ENCODE measurements at regions not wholly inside any gene's neighbourhood (a gene's known extent, or its start where the extent isn't known, plus 50 kb on each side); places are given as distances from the start of the nearest gene placed in this dataset.

GRCh38 chr2:134107402-134107801, 146.5 kb upstream of the MGAT5 start:
- Histone ChIP-seq H3K4me2 (ENCODE audit: extremely low read depth, insufficient read depth, low read length) (no peak overlapping the region), H3K36me3 (ENCODE audit: control insufficient read depth, insufficient read depth, low read length) (no peaks in the 10 kb centered on the region), H3K9ac (ENCODE audit: insufficient read depth, low read length) (no peak overlapping the region), H3K79me2 (ENCODE audit: control insufficient read depth, insufficient read depth, low read length) (no peaks in the 10 kb centered on the region), H3K27ac (ENCODE audit: insufficient read depth, low read length) (no peak overlapping the region), H3K9me3 (ENCODE audit: control insufficient read depth, insufficient read depth, low read depth, low read length) (no peaks in the 10 kb centered on the region), H2AFZ (ENCODE audit: low read length) (no peak overlapping the region), H4K20me1 (ENCODE audit: control insufficient read depth, extremely low read depth, insufficient read depth, low read length) (no peaks in the 10 kb centered on the region), H3K4me3 (replicated peaks in 1 of 4; ENCODE audit: control extremely low read depth in 1 of 4, insufficient read depth in 1 of 4, low read depth in 3 of 4, low read length in 4 of 4) (no peak overlapping the region), H3K4me1 (ENCODE audit: control insufficient read depth, extremely low read depth, insufficient read depth, low read length) (no peaks in the 10 kb centered on the region), H3K27me3 (ENCODE audit: control insufficient read depth, insufficient read depth, low read length) (no peaks in the 10 kb centered on the region)
- no peak for DNase-seq (ENCODE audit: low read depth in 2 of 2)
- no peak for TF ChIP-seq EZH2 (IDR thresholded peaks at IDR 0.05; ENCODE audit: low read length, missing control alignments)
- TF ChIP-seq, protein P1, sequence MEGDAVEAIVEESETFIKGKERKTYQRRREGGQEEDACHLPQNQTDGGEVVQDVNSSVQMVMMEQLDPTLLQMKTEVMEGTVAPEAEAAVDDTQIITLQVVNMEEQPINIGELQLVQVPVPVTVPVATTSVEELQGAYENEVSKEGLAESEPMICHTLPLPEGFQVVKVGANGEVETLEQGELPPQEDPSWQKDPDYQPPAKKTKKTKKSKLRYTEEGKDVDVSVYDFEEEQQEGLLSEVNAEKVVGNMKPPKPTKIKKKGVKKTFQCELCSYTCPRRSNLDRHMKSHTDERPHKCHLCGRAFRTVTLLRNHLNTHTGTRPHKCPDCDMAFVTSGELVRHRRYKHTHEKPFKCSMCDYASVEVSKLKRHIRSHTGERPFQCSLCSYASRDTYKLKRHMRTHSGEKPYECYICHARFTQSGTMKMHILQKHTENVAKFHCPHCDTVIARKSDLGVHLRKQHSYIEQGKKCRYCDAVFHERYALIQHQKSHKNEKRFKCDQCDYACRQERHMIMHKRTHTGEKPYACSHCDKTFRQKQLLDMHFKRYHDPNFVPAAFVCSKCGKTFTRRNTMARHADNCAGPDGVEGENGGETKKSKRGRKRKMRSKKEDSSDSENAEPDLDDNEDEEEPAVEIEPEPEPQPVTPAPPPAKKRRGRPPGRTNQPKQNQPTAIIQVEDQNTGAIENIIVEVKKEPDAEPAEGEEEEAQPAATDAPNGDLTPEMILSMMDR (conservative IDR thresholded peaks at IDR 0.05 in 1 of 2, IDR thresholded peaks at IDR 0.05 in 1 of 2; ENCODE audit: low read depth in 1 of 2, low read length in 2 of 2), result no peak

GRCh38 chr2:134108113-134108512, 145.8 kb upstream of the MGAT5 start:
- Histone ChIP-seq H3K4me3 (replicated peaks in 1 of 4; ENCODE audit: control extremely low read depth in 1 of 4, insufficient read depth in 1 of 4, low read depth in 3 of 4, low read length in 4 of 4) (no peak overlapping the region), H3K4me1 (ENCODE audit: control insufficient read depth, extremely low read depth, insufficient read depth, low read length) (no peaks in the 10 kb centered on the region), H3K79me2 (ENCODE audit: control insufficient read depth, insufficient read depth, low read length) (no peaks in the 10 kb centered on the region), H3K4me2 (ENCODE audit: extremely low read depth, insufficient read depth, low read length) (no peak overlapping the region), H3K27ac (ENCODE audit: insufficient read depth, low read length) (no peak overlapping the region), H3K9me3 (ENCODE audit: control insufficient read depth, insufficient read depth, low read depth, low read length) (no peaks in the 10 kb centered on the region), H3K27me3 (ENCODE audit: control insufficient read depth, insufficient read depth, low read length) (no peaks in the 10 kb centered on the region), H4K20me1 (ENCODE audit: control insufficient read depth, extremely low read depth, insufficient read depth, low read length) (no peaks in the 10 kb centered on the region), H2AFZ (ENCODE audit: low read length) (no peak overlapping the region), H3K36me3 (ENCODE audit: control insufficient read depth, insufficient read depth, low read length) (no peaks in the 10 kb centered on the region), H3K9ac (ENCODE audit: insufficient read depth, low read length) (no peak overlapping the region)
- no peak for TF ChIP-seq EZH2 (IDR thresholded peaks at IDR 0.05; ENCODE audit: low read length, missing control alignments)
- TF ChIP-seq, protein P1 (conservative IDR thresholded peaks at IDR 0.05 in 1 of 2, IDR thresholded peaks at IDR 0.05 in 1 of 2; ENCODE audit: low read depth in 1 of 2, low read length in 2 of 2), result no peak
- no peak for DNase-seq (ENCODE audit: low read depth in 2 of 2)

DNA sequence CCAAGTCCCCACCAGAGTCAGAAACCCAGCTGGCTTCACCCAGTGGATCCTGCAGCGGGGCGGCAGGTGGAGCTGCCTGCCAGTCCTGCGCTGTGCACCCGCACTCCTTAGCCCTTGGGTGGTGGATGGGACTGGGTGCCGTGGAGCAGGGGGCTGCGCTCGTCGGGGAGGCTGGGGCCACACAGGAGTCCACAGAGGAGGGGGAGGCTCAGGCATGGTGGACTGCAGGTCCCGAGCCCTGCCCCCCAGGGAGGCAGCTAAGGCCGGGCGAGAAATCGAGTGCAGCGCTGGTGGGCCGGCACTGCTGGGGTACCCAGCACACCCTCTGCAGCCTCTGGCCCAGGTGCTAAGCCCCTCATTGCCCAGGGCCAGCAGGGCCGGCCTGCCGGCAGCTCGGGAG, 144.6 kb upstream of the MGAT5 start:
- Histone ChIP-seq H3K9me3 (ENCODE audit: control insufficient read depth, insufficient read depth, low read depth, low read length) (no peaks in the 10 kb centered on the region), H2AFZ (ENCODE audit: low read length) (no peak overlapping the region), H3K36me3 (ENCODE audit: control insufficient read depth, insufficient read depth, low read length) (no peaks in the 10 kb centered on the region), H3K27ac (ENCODE audit: insufficient read depth, low read length) (no peak overlapping the region), H3K4me3 (replicated peaks in 1 of 4; ENCODE audit: control extremely low read depth in 1 of 4, insufficient read depth in 1 of 4, low read depth in 3 of 4, low read length in 4 of 4) (no peak overlapping the region), H3K9ac (ENCODE audit: insufficient read depth, low read length) (no peak overlapping the region), H3K27me3 (ENCODE audit: control insufficient read depth, insufficient read depth, low read length) (no peaks in the 10 kb centered on the region), H4K20me1 (ENCODE audit: control insufficient read depth, extremely low read depth, insufficient read depth, low read length) (no peaks in the 10 kb centered on the region), H3K79me2 (ENCODE audit: control insufficient read depth, insufficient read depth, low read length) (no peaks in the 10 kb centered on the region), H3K4me1 (ENCODE audit: control insufficient read depth, extremely low read depth, insufficient read depth, low read length) (no peaks in the 10 kb centered on the region), H3K4me2 (ENCODE audit: extremely low read depth, insufficient read depth, low read length) (no peak overlapping the region)
- TF ChIP-seq, protein P1 (conservative IDR thresholded peaks at IDR 0.05 in 1 of 2, IDR thresholded peaks at IDR 0.05 in 1 of 2; ENCODE audit: low read depth in 1 of 2, low read length in 2 of 2), result no peak
- TF ChIP-seq EZH2 (IDR thresholded peaks at IDR 0.05; ENCODE audit: low read length, missing control alignments), result no peak
- DNase-seq (ENCODE audit: low read depth in 2 of 2), result no peak
